OCI-LY1 (cell line): ENCODE measurements at regions not wholly inside any gene's neighbourhood (a gene's known extent, or its start where the extent isn't known, plus 50 kb on each side); places are given as distances from the start of the nearest gene placed in this dataset.
"Not testable (repeated sequence)": the region's sequence is repeated elsewhere in the genome, so short reads cannot be mapped to it uniquely, and the experiment has no call there.

Experiments used
- H2AFZ ChIP-seq: fragments of 200-600 bp; sonication (generic), shearing (Covaris generic); 2 replicates; pipeline ENCODE4 v1.6.0; 2014; ENCODE audit warnings: antibody characterized with exemption, mild to moderate bottlenecking, low read length
- H3F3A ChIP-seq: fragments of 200-600 bp; sonication (generic), shearing (Covaris generic); 2 replicates; pipeline ENCODE4 v1.6.0; 2014; ENCODE audit warnings: mild to moderate bottlenecking, antibody characterized with exemption, low read length, moderate library complexity; ENCODE audit not compliant: insufficient read depth
- H3K27ac ChIP-seq: fragments of 200-600 bp; sonication (generic); 2 replicates; pipeline ENCODE4 v1.5.1; 2014; ENCODE audit warnings: low read length, mixed run types, mild to moderate bottlenecking, low read depth; ENCODE audit not compliant: poor library complexity, severe bottlenecking
- H3K27me3 ChIP-seq: fragments of 200-600 bp; sonication (generic); 2 replicates; pipeline ENCODE4 v1.6.0; 2014; ENCODE audit warnings: antibody characterized with exemption, mild to moderate bottlenecking, low read length, moderate library complexity; ENCODE audit not compliant: insufficient read depth
- H3K36me3 ChIP-seq: fragments of 200-600 bp; sonication (generic); 2 replicates; pipeline ENCODE4 v1.6.1; 2014; ENCODE audit warnings: mild to moderate bottlenecking, antibody characterized with exemption, low read length, moderate library complexity, mixed read lengths; ENCODE audit not compliant: insufficient read depth
- H3K4me1 ChIP-seq: fragments of 200-600 bp; sonication (generic); 2 replicates; pipeline ENCODE4 v1.5.1; 2014; ENCODE audit warnings: mild to moderate bottlenecking, low read length, moderate library complexity; ENCODE audit not compliant: insufficient read depth, severe bottlenecking
- H3K4me2 ChIP-seq: fragments of 200-600 bp; sonication (generic), shearing (Covaris generic); 2 replicates; pipeline ENCODE4 v1.6.1; 2014; ENCODE audit warnings: low read length
- H3K4me3 ChIP-seq: fragments of 200-600 bp; sonication (generic); 2 replicates; pipeline ENCODE4 v1.5.1; 2014; ENCODE audit warnings: low read length, low read depth, mild to moderate bottlenecking, mixed read lengths; ENCODE audit not compliant: poor library complexity, severe bottlenecking
- H3K79me2 ChIP-seq: fragments of 200-600 bp; shearing (Covaris generic); 2 replicates; pipeline ENCODE4 v1.6.1; 2016; ENCODE audit warnings: mixed run types, low read length, mixed read lengths; ENCODE audit not compliant: insufficient read depth
- H3K9ac ChIP-seq: fragments of 200-600 bp; sonication (generic), shearing (Covaris generic); 2 replicates; pipeline ENCODE4 v1.6.1; 2014; ENCODE audit warnings: mild to moderate bottlenecking, low read length, mixed read lengths
- H3K9me2 ChIP-seq: fragments of 200-600 bp; sonication (generic), shearing (Covaris generic); 2 replicates; pipeline ENCODE4 v1.6.1; 2014; ENCODE audit warnings: low read depth, mild to moderate bottlenecking, low read length, mixed read lengths
- H3K9me3 ChIP-seq: fragments of 200-600 bp; shearing (Covaris generic); 2 replicates; pipeline ENCODE4 v1.6.1; 2014; ENCODE audit warnings: low read length, mixed read lengths
- H4K20me1 ChIP-seq: fragments of 200-600 bp; sonication (generic), shearing (Covaris generic); 2 replicates; pipeline ENCODE4 v1.6.0; 2016; ENCODE audit warnings: mild to moderate bottlenecking, low read length; ENCODE audit not compliant: insufficient read depth
- EZH2 ChIP-seq: fragments of 200-600 bp; sonication (generic), shearing (Covaris generic); IDR thresholded peaks from 2 replicates; pipeline ENCODE4 v1.8.0; 2017; ENCODE audit warnings: borderline replicate concordance, mixed run types, mild to moderate bottlenecking, antibody characterized with exemption, low read length, moderate library complexity, mixed read lengths
- TF ChIP-seq, protein P1 (sequence below): fragments of 200-600 bp; sonication (generic), shearing (Covaris generic); IDR thresholded peaks from 2 replicates; pipeline ENCODE4 v1.5.1; 2017; ENCODE audit warnings: mild to moderate bottlenecking, antibody characterized with exemption, low read length, moderate library complexity, mixed read lengths

DNA sequence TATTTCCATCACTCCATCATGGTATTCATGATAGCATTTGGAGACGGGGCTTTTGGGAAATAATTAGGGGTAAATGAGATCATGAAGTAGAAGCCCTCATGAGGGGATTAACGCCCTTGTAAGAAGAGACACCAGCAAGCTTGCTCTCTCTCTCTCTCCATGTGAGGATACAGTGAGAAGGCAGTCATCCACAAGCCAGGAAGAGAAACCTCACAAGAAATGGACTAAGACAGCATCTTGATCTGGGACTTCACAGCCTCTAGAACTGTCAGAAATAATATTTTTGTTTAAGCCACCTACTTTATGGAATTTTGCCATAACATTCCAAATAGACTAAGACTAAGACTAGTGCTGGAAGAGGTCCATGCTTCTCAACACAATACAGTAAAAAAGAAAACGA lies 464.6 kb upstream of the GCFC2 start:
- Histone ChIP-seq H3K27me3 (no peaks in the 10 kb centered on the region), H3K4me2 (no peak overlapping the region), H3K36me3 (no peaks in the 10 kb centered on the region), H3K4me3 (no peak overlapping the region), H2AFZ (no peak overlapping the region), H3K9ac (no peak overlapping the region), H3F3A (no peaks in the 10 kb centered on the region), H3K79me2 (no peaks in the 10 kb centered on the region), H3K9me3 (no peaks in the 10 kb centered on the region), H3K4me1 (no peaks in the 10 kb centered on the region), H3K9me2 (no peaks in the 10 kb centered on the region), H3K27ac (no peak overlapping the region), H4K20me1 (no peaks in the 10 kb centered on the region)
- TF ChIP-seq, protein P1, sequence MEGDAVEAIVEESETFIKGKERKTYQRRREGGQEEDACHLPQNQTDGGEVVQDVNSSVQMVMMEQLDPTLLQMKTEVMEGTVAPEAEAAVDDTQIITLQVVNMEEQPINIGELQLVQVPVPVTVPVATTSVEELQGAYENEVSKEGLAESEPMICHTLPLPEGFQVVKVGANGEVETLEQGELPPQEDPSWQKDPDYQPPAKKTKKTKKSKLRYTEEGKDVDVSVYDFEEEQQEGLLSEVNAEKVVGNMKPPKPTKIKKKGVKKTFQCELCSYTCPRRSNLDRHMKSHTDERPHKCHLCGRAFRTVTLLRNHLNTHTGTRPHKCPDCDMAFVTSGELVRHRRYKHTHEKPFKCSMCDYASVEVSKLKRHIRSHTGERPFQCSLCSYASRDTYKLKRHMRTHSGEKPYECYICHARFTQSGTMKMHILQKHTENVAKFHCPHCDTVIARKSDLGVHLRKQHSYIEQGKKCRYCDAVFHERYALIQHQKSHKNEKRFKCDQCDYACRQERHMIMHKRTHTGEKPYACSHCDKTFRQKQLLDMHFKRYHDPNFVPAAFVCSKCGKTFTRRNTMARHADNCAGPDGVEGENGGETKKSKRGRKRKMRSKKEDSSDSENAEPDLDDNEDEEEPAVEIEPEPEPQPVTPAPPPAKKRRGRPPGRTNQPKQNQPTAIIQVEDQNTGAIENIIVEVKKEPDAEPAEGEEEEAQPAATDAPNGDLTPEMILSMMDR = no peak
- TF ChIP-seq EZH2 = no peak

DNA sequence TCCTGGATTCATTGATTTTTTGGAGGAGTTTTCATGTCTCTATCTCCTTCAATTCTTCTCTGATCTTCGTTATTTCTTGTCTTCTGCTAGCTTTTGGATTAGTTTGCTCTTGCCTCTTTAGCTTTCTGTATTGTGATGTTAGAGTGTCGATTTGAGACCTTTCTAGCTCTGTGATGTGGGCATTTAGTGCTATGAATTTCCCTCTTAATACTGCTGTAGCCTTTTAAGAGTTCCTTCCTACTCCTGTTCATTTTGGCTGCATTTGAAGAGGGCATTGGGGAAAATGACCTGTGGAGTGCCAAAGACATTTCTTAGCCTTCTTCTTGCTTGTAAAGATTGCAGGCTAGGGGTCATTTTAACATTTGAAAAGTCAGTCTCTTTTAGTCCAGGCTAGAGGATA lies 463.8 kb upstream of the GCFC2 start:
- no peaks in the 10 kb centered on the region for H3K9me2 ChIP-seq
- no peaks in the 10 kb centered on the region for H4K20me1 ChIP-seq
- H2AFZ ChIP-seq = no peak overlapping the region
- no peaks in the 10 kb centered on the region for H3F3A ChIP-seq
- no peak overlapping the region for H3K4me3 ChIP-seq
- H3K9me3 ChIP-seq = no peaks in the 10 kb centered on the region
- H3K4me2 ChIP-seq = no peak overlapping the region
- H3K36me3 ChIP-seq = no peaks in the 10 kb centered on the region
- no peak overlapping the region for H3K9ac ChIP-seq
- no peak for TF ChIP-seq EZH2
- TF ChIP-seq, protein P1 = no peak
- H3K27ac ChIP-seq = no peak overlapping the region
- no peaks in the 10 kb centered on the region for H3K4me1 ChIP-seq
- H3K27me3 ChIP-seq = no peaks in the 10 kb centered on the region
- H3K79me2 ChIP-seq = no peaks in the 10 kb centered on the region

DNA sequence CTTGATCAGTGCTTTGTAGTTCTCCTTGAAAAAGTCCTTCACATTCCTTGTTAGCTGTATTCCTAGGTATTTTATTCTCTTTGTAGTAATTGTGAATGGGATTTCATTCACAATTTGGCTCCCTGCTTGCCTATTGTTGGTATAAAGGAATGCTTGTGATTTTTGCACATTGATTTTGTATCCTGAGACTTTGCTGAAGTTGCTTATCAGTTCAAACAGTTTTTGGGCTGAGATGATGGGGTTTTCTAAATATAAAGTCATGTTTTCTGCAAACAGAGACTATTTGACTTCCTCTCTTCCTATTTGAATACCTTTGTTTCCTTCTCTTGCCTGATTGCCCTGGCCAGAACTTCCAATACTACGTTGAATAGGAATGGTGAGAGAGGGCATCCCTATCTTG lies 462.5 kb upstream of the GCFC2 start:
- H3K9me2 ChIP-seq, H2AFZ ChIP-seq, H3F3A ChIP-seq, H3K36me3 ChIP-seq, H3K9ac ChIP-seq, H3K27ac ChIP-seq, H4K20me1 ChIP-seq, H3K79me2 ChIP-seq, H3K9me3 ChIP-seq, H3K4me1 ChIP-seq, H3K4me3 ChIP-seq, H3K27me3 ChIP-seq, H3K4me2 ChIP-seq: not testable (repeated sequence)

DNA sequence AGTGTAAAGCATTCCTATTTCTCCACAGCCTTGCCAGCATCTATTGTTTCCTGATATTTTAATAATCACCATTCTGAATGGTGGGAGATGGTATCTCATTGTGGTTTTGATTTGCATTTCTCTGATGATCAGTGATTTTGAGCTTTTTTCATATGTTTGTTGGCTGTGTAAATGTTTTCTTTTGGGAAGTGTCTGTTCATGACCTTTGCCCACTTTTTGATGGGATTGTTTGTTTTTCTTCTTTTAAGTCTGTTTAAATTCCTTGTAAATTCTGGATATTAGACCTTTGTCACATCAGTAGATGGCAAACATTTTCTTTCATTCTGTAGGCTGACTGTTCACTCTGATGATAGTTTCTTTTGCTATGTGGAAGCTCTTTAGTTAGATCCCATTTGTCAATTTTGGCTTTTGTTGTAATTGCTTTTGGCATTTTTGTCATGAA lies 461.5 kb upstream of the GCFC2 start:
- not testable (repeated sequence) for H4K20me1 ChIP-seq, H3K79me2 ChIP-seq, H3K27me3 ChIP-seq, H3K4me3 ChIP-seq, H3K36me3 ChIP-seq, H3K9ac ChIP-seq, H3F3A ChIP-seq, H3K4me2 ChIP-seq, H2AFZ ChIP-seq, H3K9me3 ChIP-seq, H3K9me2 ChIP-seq, H3K27ac ChIP-seq, H3K4me1 ChIP-seq
